IPS DF 4.7 (cell line): ENCODE measurements at regions not wholly inside any gene's neighbourhood (a gene's known extent, or its start where the extent isn't known, plus 50 kb on each side); places are given as distances from the start of the nearest gene placed in this dataset.

Source experiments
- DNase-seq: peaks from one replicate; pipeline ENCODE4 v3.0.0-alpha.2; 2013; ENCODE audit warnings: low spot score; ENCODE audit errors: extremely low read depth

GRCh38 chr4:136319789-136320464 lies 1212.4 kb downstream of the PCDH18 start:
- no peak for DNase-seq

DNA sequence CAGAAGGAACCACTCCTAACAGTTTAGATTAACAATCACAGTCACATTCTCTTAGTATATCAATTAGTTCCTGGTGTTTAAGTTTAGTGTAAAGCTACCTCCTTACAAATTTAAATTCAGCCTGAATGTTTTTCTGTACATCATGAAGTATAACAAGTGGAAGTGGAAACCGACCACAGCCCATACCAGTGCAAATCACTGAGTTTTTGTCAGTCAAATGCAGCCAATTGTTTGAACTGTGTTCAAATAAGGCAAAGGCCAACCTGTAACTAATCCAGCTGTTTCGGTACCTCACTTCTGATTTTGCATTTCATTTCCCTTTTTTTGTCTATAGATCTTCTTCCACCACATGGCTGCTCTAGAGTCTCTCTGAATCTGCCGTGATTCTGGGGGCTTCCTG lies 1215.3 kb downstream of the PCDH18 start:
- no peak for DNase-seq

GRCh38 chr4:136314686-136315085 lies 1217.6 kb downstream of the PCDH18 start:
- no peak for DNase-seq

DNA sequence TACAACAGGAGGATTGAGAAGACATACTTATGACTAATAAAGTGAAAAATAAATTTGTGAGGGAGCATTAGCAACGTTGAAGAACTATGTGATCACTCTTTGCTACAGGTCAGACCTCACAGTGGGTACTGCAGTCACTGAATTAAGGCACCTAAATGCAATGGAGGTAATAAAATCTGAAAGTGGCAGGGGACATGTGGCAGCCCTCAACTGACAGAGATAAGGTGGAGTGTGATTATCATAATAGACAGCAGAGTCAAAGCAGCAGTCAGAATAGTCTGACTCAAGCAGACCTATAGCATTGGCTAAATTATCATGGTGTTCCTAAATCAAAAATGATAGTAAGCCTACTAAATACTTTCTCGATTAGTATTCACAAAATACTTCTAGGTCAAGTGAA lies 1220.5 kb downstream of the PCDH18 start:
- DNase-seq = no peak

- DNase-seq = no peak
These were observed 1224.5 kb downstream of the PCDH18 start for GRCh38 chr4:136307765-136308164.

GRCh38 chr4:136306361-136306760 lies 1225.9 kb downstream of the PCDH18 start:
- DNase-seq = no peak

- DNase-seq = no peak
These were observed 1229.7 kb downstream of the PCDH18 start for GRCh38 chr4:136302566-136302965.

DNA sequence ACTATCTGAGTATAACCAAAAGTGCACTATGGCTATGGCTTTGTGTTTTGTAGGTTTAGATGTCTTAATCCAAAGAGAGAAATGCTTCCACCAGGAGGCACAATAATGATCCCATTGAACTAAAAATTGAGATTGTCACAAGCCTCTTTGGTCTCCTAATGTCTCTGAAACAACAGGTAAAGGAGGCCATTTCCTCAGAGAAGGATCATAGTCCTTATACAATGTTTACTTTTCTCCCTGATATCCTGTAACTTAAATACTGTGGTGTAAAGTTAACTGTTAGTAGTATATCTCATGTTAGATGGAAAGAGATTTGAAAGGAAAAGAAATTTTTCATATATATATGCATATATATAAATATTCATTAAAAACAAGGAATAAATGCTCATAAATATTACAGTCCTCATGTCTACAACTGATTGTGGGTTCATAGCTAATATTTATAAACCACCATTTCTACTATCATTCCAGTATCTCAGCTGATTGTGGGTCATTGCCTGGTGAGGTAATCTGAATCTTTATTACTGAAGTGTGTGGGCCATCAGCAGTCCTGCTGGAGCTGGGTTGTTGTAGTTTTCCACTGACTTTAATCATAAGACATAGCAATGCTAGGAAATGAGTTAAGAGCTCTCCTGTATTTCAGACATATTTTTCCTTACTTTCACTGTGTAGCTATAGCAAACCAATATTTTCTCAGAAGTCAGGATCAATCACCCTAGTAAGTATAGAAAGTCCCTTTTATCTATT lies 1230.4 kb downstream of the PCDH18 start:
- DNase-seq = no peak

GRCh38 chr4:136283977-136284376 lies 1248.3 kb downstream of the PCDH18 start:
- no peak for DNase-seq

DNA sequence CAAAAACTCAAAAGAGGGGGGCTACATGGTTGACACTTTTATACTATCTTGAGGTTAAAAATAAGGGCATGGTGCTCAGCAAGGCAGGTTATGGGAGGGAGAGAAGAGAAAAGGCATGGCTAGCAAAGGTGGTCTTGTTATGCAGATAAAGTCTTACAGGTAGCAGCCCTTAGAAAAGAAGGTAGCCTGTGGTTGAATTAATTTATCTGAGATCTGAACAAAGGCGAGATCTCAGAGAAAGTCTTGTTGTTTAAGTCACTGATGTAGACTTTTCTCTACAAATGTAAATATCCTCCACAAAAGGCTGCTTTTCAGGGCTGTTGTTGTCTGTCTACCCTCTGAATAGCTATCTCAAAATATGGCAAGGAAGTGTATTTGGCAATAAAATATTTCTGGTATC lies 1250.4 kb downstream of the PCDH18 start:
- DNase-seq = no peak

DNA sequence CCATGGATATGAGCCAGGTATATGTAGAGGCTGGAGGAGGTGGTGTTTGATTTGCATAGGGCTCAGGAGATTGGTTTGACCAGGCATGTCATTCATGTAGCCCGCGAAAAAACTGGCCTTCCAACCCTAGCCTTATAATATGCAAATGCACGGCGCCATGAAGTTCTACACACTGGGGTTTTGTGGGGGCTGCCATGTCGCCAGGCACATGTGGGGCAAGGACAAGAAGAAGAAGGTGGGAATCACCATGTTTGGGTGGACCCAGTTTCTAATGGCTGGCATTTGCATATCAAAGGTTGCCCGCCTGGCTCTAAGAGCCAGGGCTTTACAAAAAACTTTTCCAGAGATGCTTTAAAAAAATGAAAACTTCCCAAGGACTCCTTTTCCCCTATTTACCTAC lies 1251.0 kb downstream of the PCDH18 start:
- no peak for DNase-seq

DNA sequence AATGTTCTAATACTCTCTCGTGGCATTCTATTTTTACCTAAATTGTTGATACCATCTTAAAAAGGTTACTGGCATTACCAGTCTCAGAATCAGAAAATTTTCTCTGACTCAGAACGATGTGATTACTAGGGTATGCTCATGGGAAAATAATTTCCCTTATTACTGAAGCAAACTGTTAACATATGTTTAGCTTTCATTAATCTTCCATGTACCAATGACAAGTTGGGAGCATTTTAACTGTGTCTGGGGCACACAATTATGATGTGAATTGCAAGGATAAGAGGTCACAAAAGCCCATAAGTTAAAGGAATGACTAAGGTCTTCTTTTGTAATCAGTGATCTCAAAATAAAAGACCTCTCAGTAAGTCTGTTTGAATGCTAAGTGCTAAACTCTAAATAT lies 1254.6 kb downstream of the PCDH18 start:
- no peak for DNase-seq

DNA sequence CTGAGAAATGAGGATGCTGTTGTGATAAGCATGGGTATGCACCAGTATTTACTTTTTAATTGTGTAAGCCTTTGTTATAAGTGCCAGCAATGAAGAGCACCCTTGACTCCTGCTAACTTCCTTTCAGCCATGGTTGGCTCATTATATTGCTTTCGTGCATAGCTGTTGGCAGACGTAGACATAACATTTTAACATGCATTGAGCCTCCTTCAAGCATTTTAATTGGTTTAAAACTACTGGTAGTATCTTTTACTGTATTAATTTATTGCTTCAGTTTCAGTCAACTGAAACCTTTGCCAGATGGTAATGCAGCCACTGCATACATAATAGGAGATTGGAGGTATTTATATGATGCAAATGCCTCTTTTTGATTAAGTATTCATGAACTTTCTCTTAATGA lies 1285.4 kb downstream of the PCDH18 start:
- no peak for DNase-seq

DNA sequence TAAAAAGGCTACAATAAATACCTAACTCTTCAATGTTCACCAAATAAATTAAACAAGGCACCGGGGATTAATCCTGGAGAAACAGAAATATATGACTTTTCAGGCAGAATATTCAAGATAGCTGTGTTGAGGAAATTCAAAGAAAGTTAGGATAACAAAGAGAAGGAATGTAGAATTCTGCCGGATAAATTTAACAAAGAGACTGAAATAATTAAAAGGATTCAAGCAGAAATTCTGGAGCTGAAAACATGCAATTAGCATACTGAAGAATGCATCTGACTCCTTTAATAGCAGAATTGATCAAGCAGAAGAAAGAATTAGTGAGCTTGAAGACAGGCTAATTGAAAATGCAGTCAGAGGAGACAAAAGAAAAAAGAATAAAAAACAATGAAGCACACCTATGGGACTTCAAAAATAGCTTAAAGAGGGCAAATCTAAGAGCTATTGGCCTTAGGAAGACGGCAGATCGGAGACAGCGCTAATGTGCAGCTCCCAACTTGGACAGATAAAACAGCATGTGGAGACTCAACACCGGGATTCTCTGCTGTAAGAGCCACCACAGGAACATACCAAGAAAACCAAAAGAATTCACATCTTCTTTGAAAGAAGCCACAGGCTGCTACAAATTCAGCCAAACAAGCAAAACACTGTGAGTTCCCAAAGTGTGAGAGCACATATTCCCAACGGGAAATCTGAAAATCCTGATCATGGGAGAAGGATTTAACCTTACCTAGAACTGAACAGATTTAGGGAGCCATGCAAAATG lies 1290.9 kb downstream of the PCDH18 start:
- no peak for DNase-seq

DNA sequence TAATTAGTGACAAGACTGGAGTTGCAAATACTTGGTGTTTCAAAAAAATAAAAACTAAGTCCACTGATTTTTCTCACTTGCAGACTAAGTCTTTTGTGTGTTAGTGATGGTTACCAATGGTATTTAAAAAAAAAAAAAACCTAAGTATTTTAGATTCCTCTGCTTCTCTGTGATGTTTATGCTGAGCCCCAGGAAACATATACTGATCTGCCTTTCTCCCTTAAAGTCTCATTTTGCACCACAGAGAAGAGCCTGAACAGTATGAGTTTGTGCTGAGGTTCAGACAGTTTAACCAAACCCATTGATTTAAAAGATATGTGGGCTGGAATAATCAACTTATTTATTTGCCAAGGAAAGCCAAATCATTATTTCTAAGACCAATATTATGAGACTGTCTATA lies 1305.0 kb downstream of the PCDH18 start:
- no peak for DNase-seq

- DNase-seq = no peak
These were observed 1312.6 kb downstream of the PCDH18 start for GRCh38 chr4:136219592-136220125.

GRCh38 chr4:136203199-136203598 lies 1329.1 kb downstream of the PCDH18 start:
- peak; percentile 9 for DNase-seq

DNA sequence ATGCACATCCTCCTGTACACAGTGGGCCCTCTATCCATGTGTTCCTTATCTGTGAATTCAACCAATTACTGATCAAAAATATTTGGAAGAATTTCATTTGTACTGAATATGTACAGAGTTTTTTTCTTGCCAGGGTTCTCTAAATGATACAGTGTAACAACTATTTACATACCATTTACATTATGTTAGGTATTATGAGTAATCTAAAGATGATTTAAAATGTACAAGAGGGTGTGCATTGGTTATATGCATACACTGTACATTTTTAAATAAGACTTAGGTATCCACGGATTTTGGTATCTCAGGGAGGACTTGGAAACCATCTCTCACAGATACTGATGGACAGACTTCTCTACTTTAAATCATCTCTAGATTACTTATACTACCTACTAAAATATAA lies 1333.9 kb downstream of the PCDH18 start:
- DNase-seq = no peak

GRCh38 chr4:136194962-136195361 lies 1337.3 kb downstream of the PCDH18 start:
- DNase-seq = no peak

DNA sequence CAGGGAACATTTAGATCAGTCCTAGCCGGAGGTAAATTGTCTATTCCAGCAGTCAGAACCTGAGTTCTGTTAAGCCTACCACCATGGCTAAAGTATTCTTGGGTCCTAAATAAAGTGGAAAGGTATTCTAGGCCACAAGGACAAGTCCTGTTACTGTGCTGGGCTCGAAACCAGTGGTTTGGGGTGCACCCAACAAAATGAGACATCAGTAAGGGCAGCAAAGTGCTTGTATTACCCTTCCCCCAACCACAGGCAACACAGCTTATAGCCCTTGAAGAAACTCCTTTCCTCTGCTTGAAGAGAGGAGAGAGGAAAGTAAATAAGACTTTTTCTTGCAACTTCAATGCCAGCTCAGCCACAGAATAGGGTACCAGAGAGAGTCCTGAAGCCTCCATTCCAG lies 1345.6 kb downstream of the PCDH18 start:
- DNase-seq = no peak

GRCh38 chr4:136183513-136183912 lies 1348.8 kb downstream of the PCDH18 start:
- peak; percentile 9 for DNase-seq

DNA sequence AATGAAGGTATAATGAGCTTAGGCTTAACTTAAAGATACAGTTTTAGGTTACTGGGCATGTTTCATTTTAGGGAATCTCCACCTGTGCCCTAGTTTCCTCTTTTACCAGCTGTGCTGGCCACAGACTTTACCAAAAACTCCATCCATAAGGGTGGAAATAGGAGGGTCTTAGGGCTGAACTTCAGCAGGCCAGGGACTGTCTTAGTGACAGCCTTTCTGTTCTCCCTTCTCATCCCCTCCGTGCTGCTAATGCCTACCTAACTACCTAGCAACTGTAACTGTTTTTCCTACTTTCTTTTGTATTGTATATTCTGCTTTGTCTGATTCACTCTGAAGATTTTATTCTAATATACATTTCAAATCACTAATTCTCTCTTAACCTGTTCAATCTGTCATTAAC lies 1375.3 kb downstream of the PCDH18 start:
- DNase-seq = no peak
